Testis (tissue), 2 donors: ENCODE measurements at regions not wholly inside any gene's neighbourhood (a gene's known extent, or its start where the extent isn't known, plus 50 kb on each side); places are given as distances from the start of the nearest gene placed in this dataset.

Source experiments
- POLR2A ChIP-seq: fragments of 450-650 bp; IDR thresholded peaks from one replicate; pipeline ENCODE4 v1.6.1; 2017; ENCODE audit warnings: antibody characterized with exemption, mild to moderate bottlenecking, moderate library complexity
- TF ChIP-seq, protein P1 (sequence below), 3 experiments: fragments of 450-650 bp in 2 of 3; fragments of 200-600 bp in 1 of 3; sonication (generic) in 1 of 3; IDR thresholded peaks; one replicate each; pipeline ENCODE4 v1.5.1; 2016 to 2019; ENCODE audit warnings: antibody characterized with exemption in 3 of 3, mild to moderate bottlenecking in 2 of 3, moderate library complexity in 1 of 3

DNA sequence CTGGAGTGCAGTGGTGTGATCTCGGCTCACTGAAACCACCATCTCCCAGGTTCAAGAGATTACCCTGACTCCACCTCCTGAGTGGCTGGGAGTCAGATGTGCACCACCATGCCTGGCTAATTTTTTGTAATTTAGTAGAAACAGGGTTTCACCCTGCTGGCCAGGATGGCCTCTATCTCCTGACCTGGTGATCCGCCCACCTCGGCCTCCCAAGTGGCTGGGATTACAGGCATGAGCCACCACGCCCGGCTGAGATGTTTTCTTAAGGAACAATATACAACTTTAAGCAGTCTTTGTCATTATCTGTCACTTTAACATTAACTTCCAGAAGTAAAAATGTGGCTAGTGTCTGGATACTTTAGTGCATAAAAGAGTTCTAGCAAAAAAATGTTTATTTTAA, 272.6 kb upstream of the FAT3 start:
- TF ChIP-seq, protein P1, sequence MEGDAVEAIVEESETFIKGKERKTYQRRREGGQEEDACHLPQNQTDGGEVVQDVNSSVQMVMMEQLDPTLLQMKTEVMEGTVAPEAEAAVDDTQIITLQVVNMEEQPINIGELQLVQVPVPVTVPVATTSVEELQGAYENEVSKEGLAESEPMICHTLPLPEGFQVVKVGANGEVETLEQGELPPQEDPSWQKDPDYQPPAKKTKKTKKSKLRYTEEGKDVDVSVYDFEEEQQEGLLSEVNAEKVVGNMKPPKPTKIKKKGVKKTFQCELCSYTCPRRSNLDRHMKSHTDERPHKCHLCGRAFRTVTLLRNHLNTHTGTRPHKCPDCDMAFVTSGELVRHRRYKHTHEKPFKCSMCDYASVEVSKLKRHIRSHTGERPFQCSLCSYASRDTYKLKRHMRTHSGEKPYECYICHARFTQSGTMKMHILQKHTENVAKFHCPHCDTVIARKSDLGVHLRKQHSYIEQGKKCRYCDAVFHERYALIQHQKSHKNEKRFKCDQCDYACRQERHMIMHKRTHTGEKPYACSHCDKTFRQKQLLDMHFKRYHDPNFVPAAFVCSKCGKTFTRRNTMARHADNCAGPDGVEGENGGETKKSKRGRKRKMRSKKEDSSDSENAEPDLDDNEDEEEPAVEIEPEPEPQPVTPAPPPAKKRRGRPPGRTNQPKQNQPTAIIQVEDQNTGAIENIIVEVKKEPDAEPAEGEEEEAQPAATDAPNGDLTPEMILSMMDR (IDR thresholded peaks at IDR 0.05): no peak
- TF ChIP-seq POLR2A: no peak
